KMS-11 (cell line): ENCODE measurements at regions not wholly inside any gene's neighbourhood (a gene's known extent, or its start where the extent isn't known, plus 50 kb on each side); places are given as distances from the start of the nearest gene placed in this dataset.

ENCODE experiments used
- H2AFZ ChIP-seq: fragments of 200-600 bp; sonication (generic); 2 replicates; pipeline ENCODE4 v1.6.1; 2016; ENCODE audit warnings: antibody characterized with exemption, mixed run types, low read depth
- H3K27ac ChIP-seq: fragments of 200-600 bp; sonication (generic); 2 replicates; pipeline ENCODE4 v1.6.1; 2016; ENCODE audit warnings: mild to moderate bottlenecking, mixed run types
- H3K27me3 ChIP-seq: fragments of 200-600 bp; sonication (generic); 2 replicates; pipeline ENCODE4 v1.6.1; 2017; ENCODE audit warnings: mild to moderate bottlenecking, low read depth, mixed run types, moderate library complexity; ENCODE audit not compliant: insufficient read depth
- H3K36me3 ChIP-seq: fragments of 200-600 bp; sonication (generic); 2 replicates; pipeline ENCODE4 v1.6.1; 2017; ENCODE audit warnings: mild to moderate bottlenecking, mixed run types; ENCODE audit not compliant: insufficient read depth
- H3K4me1 ChIP-seq: fragments of 200-600 bp; sonication (generic); 2 replicates; pipeline ENCODE4 v1.6.1; 2016; ENCODE audit warnings: mild to moderate bottlenecking, low read depth, mixed run types; ENCODE audit not compliant: poor library complexity, severe bottlenecking
- H3K4me2 ChIP-seq: fragments of 200-600 bp; sonication (generic); 2 replicates; pipeline ENCODE4 v1.7.0; 2016; ENCODE audit warnings: mild to moderate bottlenecking, mixed run types
- H3K4me3 ChIP-seq: fragments of 200-600 bp; sonication (generic); IDR thresholded peaks from 2 replicates; pipeline ENCODE4 v1.6.1; 2017; ENCODE audit warnings: low read depth, low read length, mixed read lengths; ENCODE audit not compliant: insufficient read depth
- H3K79me2 ChIP-seq: fragments of 200-600 bp; sonication (generic); 2 replicates; pipeline ENCODE4 v1.6.1; 2016; ENCODE audit warnings: low read depth, mixed run types; ENCODE audit not compliant: insufficient read depth
- H3K9ac ChIP-seq: fragments of 200-600 bp; sonication (generic); 2 replicates; pipeline ENCODE4 v1.6.1; 2016; ENCODE audit warnings: mild to moderate bottlenecking, mixed run types
- H4K20me1 ChIP-seq: fragments of 200-600 bp; sonication (generic); 2 replicates; pipeline ENCODE4 v1.6.1; 2016; ENCODE audit warnings: mild to moderate bottlenecking, mixed run types; ENCODE audit not compliant: insufficient read depth
- TF ChIP-seq, protein P1 (sequence below): fragments of 200-600 bp; sonication (generic); conservative IDR thresholded peaks from 2 replicates; pipeline ENCODE4 v1.6.1; 2017; ENCODE audit warnings: low read depth, mild to moderate bottlenecking, antibody characterized with exemption, low read length, moderate library complexity, mixed read lengths

DNA sequence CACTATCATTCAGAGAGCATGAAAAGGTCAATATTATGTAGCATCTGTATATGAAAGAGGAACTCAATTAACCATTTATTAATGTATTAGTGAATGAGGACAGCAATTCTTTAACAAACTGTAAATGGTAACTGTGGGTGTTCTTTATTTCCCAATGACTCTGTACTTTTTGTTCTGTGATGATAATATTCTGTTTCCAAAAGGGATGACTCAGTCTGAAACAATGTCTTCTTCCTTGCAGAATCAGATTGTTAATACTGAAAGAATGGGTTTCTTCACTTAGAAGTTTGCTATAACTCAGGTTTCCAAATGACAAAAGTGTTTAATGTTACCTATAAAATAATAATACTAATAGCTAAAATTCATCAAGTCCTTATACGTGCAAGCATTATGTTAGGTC is 1518.7 kb upstream of the WWC1 start:
- Histone ChIP-seq H2AFZ (no peak overlapping the region), H3K4me1 (no peaks in the 10 kb centered on the region), H3K27me3 (no peaks in the 10 kb centered on the region), H3K4me3 (no peak overlapping the region), H4K20me1 (no peaks in the 10 kb centered on the region), H3K9ac (no peak overlapping the region), H3K36me3 (no peaks in the 10 kb centered on the region), H3K4me2 (no peak overlapping the region), H3K79me2 (no peaks in the 10 kb centered on the region), H3K27ac (no peak overlapping the region)
- TF ChIP-seq, protein P1, sequence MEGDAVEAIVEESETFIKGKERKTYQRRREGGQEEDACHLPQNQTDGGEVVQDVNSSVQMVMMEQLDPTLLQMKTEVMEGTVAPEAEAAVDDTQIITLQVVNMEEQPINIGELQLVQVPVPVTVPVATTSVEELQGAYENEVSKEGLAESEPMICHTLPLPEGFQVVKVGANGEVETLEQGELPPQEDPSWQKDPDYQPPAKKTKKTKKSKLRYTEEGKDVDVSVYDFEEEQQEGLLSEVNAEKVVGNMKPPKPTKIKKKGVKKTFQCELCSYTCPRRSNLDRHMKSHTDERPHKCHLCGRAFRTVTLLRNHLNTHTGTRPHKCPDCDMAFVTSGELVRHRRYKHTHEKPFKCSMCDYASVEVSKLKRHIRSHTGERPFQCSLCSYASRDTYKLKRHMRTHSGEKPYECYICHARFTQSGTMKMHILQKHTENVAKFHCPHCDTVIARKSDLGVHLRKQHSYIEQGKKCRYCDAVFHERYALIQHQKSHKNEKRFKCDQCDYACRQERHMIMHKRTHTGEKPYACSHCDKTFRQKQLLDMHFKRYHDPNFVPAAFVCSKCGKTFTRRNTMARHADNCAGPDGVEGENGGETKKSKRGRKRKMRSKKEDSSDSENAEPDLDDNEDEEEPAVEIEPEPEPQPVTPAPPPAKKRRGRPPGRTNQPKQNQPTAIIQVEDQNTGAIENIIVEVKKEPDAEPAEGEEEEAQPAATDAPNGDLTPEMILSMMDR = no peak

DNA sequence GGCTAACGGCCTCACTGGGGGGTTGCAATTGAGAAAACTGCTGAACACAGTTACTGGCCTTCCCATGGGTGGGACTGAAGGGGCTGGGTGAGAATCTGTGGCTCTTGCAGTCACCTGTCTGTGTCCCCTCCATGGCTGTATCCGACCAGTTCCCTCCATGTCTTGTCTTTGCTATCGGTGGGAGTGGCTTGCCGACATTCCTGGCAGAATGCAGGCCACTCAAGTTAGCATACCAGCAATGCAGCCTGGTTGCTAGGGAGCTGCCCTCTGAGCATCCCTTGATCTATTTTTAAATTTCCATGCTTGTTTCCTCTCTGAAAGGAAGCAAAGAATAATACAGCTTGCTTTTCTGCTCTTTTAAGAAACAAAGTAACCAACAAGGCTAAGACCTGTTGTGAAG is 1509.7 kb upstream of the WWC1 start:
- Histone ChIP-seq H3K4me2 (no peak overlapping the region), H4K20me1 (no peaks in the 10 kb centered on the region), H3K27ac (no peak overlapping the region), H3K27me3 (no peaks in the 10 kb centered on the region), H3K9ac (no peak overlapping the region), H3K36me3 (no peaks in the 10 kb centered on the region), H3K4me3 (no peak overlapping the region), H3K79me2 (no peaks in the 10 kb centered on the region), H2AFZ (no peak overlapping the region), H3K4me1 (no peaks in the 10 kb centered on the region)
- TF ChIP-seq, protein P1 = no peak

DNA sequence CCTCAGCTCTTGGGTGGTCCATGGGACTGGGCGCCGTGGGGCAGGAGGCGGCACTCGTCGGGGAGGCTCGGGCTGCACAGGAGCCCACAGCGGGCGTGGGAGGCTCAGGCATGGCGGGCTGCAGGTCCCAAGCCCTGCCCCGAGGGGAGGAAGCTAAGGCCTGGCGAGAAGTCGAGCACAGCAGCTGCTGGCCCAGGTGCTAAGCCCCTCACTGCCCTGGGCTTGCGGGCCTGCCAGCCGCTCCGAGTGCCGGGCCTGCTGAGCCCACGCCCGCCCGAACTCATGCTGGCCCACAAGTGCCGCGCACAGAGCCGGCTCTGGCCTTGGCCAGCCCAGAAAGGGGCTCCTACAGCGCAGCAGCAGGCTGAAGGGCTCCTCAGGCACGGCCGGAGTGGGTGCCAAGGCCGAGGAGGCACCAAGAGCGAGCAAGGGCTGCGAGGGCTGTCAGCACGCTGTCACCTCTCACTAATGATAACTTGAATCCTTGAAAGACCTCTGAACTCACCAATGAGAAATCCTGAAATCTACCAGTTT is 1506.8 kb upstream of the WWC1 start:
- no peak overlapping the region for H3K4me3 ChIP-seq
- H3K79me2 ChIP-seq = no peaks in the 10 kb centered on the region
- no peak overlapping the region for H3K9ac ChIP-seq
- no peak overlapping the region for H3K4me2 ChIP-seq
- no peaks in the 10 kb centered on the region for H3K36me3 ChIP-seq
- H3K27me3 ChIP-seq = no peaks in the 10 kb centered on the region
- no peaks in the 10 kb centered on the region for H3K4me1 ChIP-seq
- H2AFZ ChIP-seq = no peak overlapping the region
- H4K20me1 ChIP-seq = no peaks in the 10 kb centered on the region
- TF ChIP-seq, protein P1 = no peak
- no peak overlapping the region for H3K27ac ChIP-seq

DNA sequence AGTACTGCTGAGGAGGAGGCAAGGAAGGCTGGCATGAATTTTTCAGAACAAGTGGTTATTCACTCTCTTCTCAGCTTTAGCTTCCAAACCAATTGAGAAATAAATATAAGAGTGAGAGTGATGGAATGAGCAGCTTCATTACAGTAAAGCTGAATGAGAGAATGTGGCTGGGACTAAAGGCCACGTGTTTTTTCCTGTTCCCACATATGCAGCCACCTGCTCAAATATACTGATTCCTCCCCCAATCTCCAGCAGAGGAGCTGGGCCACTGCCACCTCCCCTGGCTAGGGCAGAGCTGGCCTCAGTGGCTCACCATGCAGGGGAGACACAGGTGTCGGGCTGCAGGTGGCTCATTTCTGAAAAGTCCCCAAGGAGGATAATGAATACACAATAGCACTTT is 1505.3 kb upstream of the WWC1 start:
- no peaks in the 10 kb centered on the region for H3K4me1 ChIP-seq
- H4K20me1 ChIP-seq = no peaks in the 10 kb centered on the region
- no peak overlapping the region for H3K9ac ChIP-seq
- no peaks in the 10 kb centered on the region for H3K27me3 ChIP-seq
- no peaks in the 10 kb centered on the region for H3K36me3 ChIP-seq
- no peak overlapping the region for H3K4me2 ChIP-seq
- H2AFZ ChIP-seq = no peak overlapping the region
- H3K27ac ChIP-seq = no peak overlapping the region
- H3K4me3 ChIP-seq = no peak overlapping the region
- no peaks in the 10 kb centered on the region for H3K79me2 ChIP-seq
- TF ChIP-seq, protein P1 = no peak

DNA sequence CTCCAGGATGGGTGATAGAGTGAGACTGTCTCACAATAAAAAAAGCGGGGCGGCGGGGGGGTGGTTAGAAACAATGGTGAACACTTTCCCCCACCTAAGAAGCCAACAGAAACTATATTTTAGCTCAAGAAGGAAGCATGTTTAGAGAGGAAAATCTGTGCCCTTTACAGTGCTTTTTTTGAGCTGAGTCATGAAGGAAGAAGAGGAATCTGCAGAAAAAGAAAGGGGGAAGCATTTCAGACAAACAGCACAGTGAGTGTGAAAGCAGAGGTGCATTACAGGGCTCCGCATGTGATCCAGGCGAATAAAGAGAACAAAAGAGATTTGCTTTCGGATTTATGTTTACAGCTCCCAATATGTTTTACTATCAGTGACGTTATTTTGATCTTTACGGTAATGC is 1504.6 kb upstream of the WWC1 start:
- Histone ChIP-seq H2AFZ (no peak overlapping the region), H3K9ac (no peak overlapping the region), H3K27ac (no peak overlapping the region), H3K4me1 (no peaks in the 10 kb centered on the region), H3K4me3 (no peak overlapping the region), H3K27me3 (no peaks in the 10 kb centered on the region), H3K4me2 (no peak overlapping the region), H4K20me1 (no peaks in the 10 kb centered on the region), H3K36me3 (no peaks in the 10 kb centered on the region), H3K79me2 (no peaks in the 10 kb centered on the region)
- TF ChIP-seq, protein P1 = no peak
